NCI-H2171 treated with DMSO at 0.1 percent for 48 hours (cell line): ENCODE measurements at regions not wholly inside any gene's neighbourhood (a gene's known extent, or its start where the extent isn't known, plus 50 kb on each side); places are given as distances from the start of the nearest gene placed in this dataset.

Experiments
- DNase-seq: peaks from one replicate; lab custom pipeline; 2025; lab: John Stamatoyannopoulos, UW

DNA sequence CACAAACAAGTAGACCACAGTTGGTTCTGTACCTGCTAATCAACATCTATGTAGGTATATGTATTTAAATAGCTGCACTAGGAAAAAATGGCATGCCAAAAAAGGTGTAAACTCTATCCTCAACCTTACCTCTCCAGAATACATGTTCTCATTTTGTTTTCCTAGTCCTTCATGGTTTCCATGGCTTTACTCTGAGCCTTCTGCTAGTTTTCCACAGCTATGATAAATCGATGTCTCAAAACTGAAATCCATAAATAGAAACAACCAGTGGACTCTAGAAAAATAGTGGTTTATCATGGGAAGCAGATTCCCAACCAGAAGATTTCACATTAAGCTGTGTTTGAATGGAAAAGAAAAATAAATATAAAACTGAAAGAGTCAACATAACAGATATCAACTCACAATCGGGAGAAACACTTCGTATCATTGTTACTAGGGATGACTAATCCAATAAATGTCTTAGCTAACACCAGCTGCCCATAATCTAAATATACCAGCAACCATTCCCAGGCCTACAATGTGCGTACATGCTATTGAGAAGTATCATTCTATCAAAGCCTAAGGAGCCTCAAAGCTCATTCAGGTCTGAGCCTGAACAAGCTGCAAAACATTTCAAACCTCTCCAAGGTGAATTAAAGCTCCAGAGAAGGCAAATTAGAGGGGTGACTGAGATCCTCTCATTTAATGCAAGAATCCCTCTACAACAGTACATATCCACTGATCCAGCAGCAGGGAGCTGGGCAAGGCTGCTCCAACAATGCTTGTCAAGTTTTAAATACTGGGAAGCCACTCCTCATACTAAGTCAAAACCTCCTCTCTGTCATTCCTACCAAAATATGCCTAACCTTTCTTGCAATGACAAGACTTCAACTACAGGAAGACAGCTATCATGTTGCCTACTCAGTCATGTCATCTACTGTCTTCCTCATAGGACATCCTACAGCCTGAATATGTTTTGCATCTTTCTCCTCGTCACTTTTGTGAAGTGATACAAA is 90.2 kb downstream of the KCTD12 start:
- DNase-seq: no peak

DNA sequence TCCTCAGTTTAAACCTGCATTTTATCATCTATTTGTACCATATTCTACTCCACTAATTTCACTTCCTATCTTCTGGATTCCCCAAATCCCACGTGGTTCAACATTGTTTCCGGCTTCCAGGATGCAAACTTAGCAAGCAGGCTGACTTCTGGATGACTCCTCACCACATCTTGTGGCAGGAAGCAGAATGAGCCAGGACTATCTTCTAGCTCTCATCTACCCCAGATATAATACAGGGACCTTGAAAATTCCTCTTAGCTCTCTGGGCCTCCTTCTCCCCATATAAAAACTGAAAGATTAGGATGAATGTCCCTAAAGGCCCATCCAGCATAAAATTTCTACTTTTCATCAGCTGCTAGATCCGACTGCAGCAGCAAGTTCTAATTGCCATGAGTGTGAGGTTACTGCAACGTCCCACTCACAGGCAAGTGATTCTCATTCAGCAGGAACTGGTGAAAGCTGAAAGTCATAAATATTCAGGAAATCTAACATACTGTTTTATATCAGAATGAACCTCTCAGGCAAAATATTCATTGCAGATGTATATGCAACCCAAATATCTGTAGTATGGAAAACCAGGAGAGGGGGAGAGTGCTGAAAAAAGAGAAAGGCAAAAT is 93.4 kb downstream of the KCTD12 start:
- no peak for DNase-seq

- DNase-seq: peak; percentile 30
Measured at GRCh38 chr13:76790980-76791819, 95.0 kb downstream of the KCTD12 start.

GRCh38 chr13:76790526-76790925 is 95.7 kb downstream of the KCTD12 start:
- no peak for DNase-seq

- peak; percentile 89 for DNase-seq
Measured at GRCh38 chr13:76783798-76784197, 102.4 kb downstream of the KCTD12 start.

DNA sequence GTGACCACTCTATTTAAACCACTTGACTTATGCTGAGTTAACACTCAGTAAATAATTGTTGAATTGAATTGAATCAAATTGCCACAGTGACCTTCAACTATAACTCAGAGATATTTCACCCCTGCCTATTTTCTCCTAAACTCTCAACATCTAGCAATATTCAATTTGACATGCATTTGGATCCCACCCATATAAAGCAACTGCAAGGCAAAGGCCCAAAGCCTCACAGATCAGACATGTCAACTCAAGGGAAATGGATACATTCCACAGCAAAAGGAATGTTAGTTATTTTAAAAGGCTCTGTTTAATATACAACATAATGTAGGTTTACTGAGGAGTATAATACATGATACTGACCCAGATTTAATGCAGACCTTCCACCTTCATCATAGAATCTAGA is 107.4 kb downstream of the KCTD12 start:
- DNase-seq: no peak

DNA sequence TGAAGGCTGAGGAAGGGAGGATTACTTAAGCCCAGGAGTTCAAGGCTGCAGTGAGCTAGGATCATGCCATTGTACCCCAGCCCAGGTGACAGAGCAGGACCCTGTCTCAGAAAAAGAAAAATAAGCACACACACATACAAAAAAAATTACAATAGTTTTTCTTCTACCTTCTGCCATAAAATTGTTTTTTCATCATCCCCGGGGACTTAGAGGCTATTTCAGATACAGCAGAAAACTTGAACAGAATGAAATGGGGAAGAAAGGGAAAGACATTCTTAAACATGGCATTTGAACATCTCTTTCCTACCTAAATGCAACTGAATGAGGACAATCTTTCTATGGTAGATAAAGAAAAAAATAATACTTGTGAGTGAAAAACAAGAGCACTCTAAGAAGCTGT is 109.1 kb downstream of the KCTD12 start:
- no peak for DNase-seq

GRCh38 chr13:76775088-76775740 is 111.0 kb downstream of the KCTD12 start:
- no peak for DNase-seq

DNA sequence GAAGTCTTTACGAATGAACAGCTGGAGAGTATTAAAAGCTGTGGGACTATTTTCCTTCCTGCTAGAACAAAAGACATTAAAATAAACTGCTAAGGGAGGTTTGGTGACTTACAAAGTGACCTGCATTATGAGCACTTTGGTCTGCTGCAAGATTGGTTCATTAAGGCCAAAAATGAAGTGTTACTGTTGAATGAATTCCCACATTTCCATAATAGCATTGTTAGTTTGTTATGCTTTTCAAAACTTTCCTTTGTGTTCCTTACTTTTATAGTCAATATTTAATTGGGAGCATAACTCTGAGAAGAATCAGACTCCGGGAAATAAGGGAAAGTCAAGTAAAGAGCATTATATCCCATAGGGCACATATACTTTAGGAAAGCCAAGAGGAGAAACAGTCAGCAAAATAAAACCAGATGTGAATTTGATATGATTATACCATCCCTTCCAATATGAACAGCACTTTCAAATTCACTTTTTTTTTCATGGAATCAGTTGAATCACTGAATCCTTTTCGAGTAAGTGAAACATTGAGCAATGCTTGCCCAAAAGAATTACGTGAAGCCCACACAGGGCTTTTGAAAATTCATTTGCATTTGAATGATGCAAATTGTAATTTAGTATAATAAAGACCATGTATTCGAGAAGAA is 112.6 kb downstream of the KCTD12 start:
- DNase-seq: no peak

- no peak for DNase-seq
Measured at GRCh38 chr13:76772241-76772640, 114.0 kb downstream of the KCTD12 start.

DNA sequence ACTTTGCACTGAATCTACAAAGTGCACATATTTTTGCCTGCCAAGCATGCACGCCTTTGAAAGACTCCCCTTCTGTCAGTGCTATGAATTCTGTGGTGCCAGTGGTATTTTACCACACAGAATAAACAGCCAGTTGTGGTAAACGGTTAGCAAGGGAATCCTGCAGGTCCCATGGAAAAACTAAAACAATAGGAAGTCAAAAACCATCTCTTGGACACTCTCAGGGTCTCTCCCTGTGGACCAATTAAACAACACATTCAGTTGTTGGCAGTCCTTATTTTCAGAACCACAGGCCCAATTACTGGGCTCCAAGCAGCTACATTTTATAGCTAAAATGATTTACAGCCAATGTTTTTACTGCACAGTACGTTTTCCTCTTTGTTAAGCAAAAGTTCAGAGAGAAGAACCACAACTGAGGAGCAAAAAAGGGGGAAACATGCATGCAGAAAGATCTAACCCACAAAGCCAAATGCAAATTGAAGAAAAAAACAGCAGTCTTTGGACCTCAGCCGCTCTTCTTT is 116.9 kb downstream of the KCTD12 start:
- DNase-seq: no peak

GRCh38 chr13:76768384-76768783 is 117.8 kb downstream of the KCTD12 start:
- DNase-seq: no peak

GRCh38 chr13:76764916-76765315 is 121.3 kb downstream of the KCTD12 start:
- DNase-seq: peak; percentile 15

DNA sequence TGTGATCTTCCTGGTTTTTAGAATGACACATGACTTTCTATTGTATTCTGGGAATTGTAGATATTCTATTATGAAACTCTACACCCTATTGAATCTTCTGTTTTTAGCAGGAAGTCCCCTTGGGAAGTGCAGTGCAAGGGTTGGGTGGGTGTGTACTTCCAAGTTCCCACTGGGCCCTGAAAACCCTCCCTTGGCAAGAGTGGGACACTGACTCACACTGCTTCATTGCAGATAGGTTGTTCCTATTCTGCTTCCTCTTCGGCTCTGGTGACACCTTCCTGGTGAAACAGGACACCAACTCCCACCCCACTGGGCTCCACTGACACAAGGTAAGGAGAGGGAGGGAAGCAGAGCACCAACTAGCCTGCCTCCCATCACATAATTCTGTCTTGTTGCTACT is 121.8 kb downstream of the KCTD12 start:
- peak; percentile 86 for DNase-seq

GRCh38 chr13:76762721-76763120 is 123.5 kb downstream of the KCTD12 start:
- no peak for DNase-seq

DNA sequence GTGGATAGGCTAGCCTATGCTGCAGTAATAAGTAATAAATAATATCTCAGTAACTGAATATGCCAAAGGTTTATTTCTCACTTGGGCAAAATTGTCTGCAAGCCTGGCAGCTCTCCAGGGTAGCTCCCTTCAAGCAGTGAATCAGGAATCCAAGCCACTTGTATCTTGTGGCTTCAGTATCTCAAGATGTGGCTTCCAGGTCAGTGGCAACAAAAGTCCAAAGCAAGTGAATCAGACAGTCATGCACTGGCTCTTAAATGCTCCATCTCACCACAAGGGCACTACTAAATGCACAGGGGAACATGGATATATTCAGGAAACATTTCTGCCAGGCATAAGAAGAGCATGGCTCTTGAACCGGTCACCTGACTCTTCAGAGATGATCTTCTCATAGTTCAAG is 126.3 kb downstream of the KCTD12 start:
- no peak for DNase-seq

- DNase-seq: no peak
Measured at GRCh38 chr13:76758738-76759137, 127.5 kb downstream of the KCTD12 start.

GRCh38 chr13:76758257-76758656 is 127.9 kb downstream of the KCTD12 start:
- DNase-seq: no peak

DNA sequence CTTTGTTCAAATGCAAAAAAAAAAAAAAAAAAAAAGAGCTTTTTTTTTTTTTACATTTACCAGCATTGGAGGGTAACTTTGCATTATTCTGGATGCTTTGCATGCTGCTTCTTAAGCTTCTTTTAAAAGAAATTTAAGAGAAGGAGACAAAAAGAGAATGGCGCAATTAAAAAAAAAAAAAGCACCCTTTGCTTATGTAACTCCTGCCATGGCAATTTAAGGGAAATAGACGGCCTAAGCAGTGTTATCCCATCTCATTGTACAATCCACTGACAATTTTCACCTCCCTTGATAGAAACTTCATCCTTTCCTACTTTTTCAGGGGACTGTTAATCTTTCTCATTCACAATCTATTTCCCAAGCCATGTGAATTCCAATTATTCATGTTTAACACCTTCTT is 129.8 kb downstream of the KCTD12 start:
- DNase-seq: no peak

- no peak for DNase-seq
Measured at GRCh38 chr13:76754414-76754813, 131.8 kb downstream of the KCTD12 start.

DNA sequence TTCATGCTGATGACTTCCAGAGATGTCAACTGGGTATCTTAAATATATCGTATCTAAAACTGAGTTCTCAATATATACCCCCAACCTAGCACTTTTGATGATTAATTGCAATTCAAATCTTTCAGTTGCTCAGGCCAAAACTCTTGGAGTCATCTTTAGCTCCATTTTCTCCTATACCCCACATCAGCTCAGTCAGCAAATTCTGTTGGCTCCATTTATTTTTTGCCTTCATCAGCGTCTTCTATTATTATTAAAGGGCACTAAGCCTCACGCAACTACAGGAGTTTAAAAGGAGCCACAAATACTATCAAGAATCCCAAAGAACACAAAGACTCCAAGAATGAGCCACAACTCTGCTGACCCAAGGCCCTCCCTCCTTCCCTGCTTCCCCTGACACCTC is 134.9 kb downstream of the KCTD12 start:
- DNase-seq: no peak
